ENCODE measurements at regions not wholly inside any gene's neighbourhood (a gene's known extent, or its start where the extent isn't known, plus 50 kb on each side); places are given as distances from the start of the nearest gene placed in this dataset.

- no peak for DNase-seq
Measured at GRCh38 chr6:124877468-124877867, 84.8 kb upstream of the RNF217 start.

- no peak for DNase-seq
Measured at GRCh38 chr6:124879110-124879991, 82.9 kb upstream of the RNF217 start.

GRCh38 chr6:124879992-124880355, 82.3 kb upstream of the RNF217 start:
- DNase-seq, result no peak

DNA sequence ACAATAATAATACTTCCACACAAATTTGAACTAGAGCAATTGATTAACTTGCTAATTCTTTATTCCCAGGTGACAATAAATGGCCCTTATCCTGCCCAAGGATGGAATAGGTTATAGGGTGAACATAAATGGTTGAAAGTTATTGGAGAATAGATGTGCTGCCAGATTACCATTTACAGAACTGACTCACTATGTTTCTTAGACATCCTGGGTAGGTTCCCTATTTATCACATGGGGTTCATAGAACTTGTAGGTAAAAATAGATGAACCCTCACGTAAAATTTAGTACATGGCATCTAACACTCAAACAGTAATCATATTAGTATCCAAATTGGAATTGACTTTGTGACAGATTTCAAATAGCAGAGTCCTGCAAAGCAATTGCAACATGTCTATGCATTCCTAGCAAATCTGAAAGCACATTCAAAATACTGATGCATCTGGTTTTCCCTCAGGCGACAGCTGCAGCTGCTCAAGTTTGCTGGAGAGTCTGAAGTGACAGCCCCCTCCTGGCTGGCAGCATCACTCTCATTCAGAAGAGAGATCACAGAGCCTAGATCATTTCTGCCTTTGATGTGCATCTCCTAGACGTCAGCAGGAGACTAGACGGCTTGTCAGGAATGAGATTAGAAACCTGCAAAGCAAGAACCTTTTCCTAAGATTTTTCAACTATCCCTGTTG, 80.2 kb upstream of the RNF217 start:
- peak; percentile 42 for DNase-seq

DNA sequence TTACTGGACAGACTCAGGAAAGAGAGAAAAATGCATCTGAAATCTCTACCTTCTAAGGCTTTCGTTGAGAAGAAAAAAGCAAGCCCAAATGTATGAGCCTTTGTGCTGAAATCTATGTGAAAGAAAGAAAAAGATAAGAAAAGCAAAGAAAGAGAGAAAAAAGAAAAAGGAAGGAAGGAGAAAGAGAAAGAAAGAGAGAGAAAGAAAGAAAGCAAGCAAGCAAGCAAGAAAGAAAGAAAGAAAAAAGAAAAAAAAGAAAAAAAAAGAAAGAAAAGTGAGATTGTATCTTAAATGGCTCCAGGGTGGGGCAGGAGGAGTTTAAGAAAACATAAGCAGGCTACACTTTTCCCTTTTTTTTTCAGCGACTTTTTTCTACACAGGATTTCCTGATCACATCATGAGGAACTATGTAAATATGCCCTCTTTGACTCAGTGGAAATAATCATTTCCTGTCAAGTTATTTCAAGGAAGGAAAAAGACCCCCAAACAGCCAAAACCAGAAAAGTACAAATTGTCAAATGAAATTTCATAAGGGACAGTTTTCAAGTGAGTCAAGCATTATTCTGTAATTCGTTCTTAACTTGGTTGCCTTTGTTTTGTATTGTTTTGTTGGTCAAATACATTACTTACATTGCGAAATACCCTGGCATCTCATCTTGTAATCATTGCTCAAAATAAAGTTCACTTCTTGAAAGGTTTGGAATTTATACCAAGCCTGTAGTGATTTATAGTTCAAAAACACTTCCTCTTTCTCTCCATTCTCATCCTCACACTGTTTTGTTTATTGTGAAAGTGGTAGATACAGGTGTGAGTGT, 79.5 kb upstream of the RNF217 start:
- no peak for DNase-seq

- no peak for DNase-seq
Measured at GRCh38 chr6:124885171-124885570, 77.1 kb upstream of the RNF217 start.

DNA sequence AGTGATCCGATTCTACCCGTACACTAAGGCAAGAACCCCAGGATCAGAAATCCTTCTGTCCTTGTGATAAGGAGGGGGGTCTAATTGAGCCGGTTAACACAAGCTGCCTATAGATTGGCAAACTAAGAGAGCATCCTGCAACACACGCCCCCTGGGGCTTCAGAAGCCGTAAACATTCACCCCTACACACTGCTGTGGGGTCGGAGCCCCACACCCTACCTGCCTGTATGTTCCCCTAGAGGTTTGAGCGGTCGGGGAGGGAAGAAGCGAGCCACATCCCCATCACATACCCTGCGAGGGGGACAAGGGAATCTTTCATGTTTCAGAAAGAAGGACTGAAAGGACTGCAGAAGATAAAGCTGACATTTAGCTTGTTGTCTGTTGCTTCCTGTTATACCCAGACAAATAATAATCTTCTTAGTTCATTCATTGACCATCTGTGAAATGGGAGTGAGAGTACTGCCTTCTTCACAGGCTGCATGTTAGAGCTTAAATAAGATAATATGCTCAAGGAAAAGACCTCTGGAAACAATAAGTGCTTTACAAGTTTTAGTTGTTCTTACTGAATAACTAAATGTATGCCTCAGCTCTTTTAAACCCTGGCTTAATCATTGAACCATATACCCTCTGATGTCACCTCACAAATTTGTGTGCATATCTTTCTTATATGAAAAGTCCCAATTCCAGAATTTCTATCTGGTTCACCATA, 74.2 kb upstream of the RNF217 start:
- DNase-seq, result no peak

GRCh38 chr6:124888581-124889371, 73.5 kb upstream of the RNF217 start:
- DNase-seq, result peak; percentile 30

GRCh38 chr6:124901084-124901483, 61.2 kb upstream of the RNF217 start:
- DNase-seq, result no peak

DNA sequence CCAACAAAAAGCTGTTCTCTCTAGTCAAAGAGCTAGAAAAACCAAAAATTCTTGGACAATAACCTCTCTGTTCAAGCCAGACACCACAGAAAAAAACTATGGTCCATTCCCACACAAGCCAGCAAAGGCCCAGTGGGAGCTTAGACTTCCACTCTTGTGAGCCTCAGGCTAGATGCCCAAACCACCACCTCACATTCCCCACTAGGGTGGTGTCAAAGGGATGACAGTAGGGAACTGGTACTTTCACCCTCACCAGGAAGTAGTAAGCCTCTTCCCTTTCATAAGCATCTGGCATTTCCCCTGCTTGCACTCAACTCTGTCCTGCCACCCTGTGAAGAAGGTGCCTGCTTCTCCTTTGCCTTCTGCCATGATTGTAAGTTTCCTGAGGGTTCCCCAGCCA, 58.4 kb upstream of the RNF217 start:
- DNase-seq, result no peak

- DNase-seq, result no peak
Measured at GRCh38 chr6:124907596-124907995, 54.6 kb upstream of the RNF217 start.
